Psoas muscle (tissue), 7 donors: ENCODE measurements at regions not wholly inside any gene's neighbourhood (a gene's known extent, or its start where the extent isn't known, plus 50 kb on each side); places are given as distances from the start of the nearest gene placed in this dataset.

ENCODE experiments used
- ATAC-seq, 4 donors: fragments of 200-7000 bp; cut with Tn5 transposase; one replicate each; pipeline ENCODE4 v1.9.1; 2020; ENCODE audit warnings: moderate library complexity in 3 of 4, mild to moderate bottlenecking in 2 of 4
- DNase-seq, 2 donors: peaks; one replicate each; pipeline ENCODE4 v3.0.0-alpha.2; 2020
- H3K27ac ChIP-seq: fragments of 200-600 bp; one replicate; pipeline ENCODE4 v1.8.0; 2022
- H3K27me3 ChIP-seq, 3 donors: fragments of 200-600 bp in 1 of 3; one replicate each; pipeline versions ENCODE4 v1.6.1 to v1.8.0; 2013 to 2022; ENCODE audit warnings: low read length in 2 of 3, mild to moderate bottlenecking in 2 of 3, moderate library complexity in 1 of 3; ENCODE audit not compliant: insufficient read depth in 3 of 3
- H3K36me3 ChIP-seq, 2 donors: fragments of 200-600 bp in 1 of 2; one replicate each; pipeline versions ENCODE4 v1.6.1 to v1.8.0; 2013 to 2022; ENCODE audit warnings: low read depth in 1 of 2, mild to moderate bottlenecking in 1 of 2, moderate library complexity in 1 of 2; ENCODE audit not compliant: insufficient read depth in 1 of 2
- H3K4me1 ChIP-seq: fragments of 200-600 bp; one replicate; pipeline ENCODE4 v1.8.0; 2022
- H3K4me3 ChIP-seq: fragments of 200-600 bp; one replicate; pipeline ENCODE4 v1.8.0; 2022; ENCODE audit warnings: mild to moderate bottlenecking
- H3K9me3 ChIP-seq: fragments of 200-600 bp; one replicate; pipeline ENCODE4 v1.8.0; 2022
- WGBS, 3 donors: extraction: QIAGEN DNeasy Blood & Tissue Kit; methylation state at CpG; one replicate each; pipeline versions ENCODE4 v1.1.6 to v1.1.7; 2013; 5-methylcytosine and 5-hydroxymethylcytosine counted together
- intact Hi-C, 2 donors: fragments of 100-400 bp; cut with DNase I; formaldehyde crosslinking; loops; one replicate each; pipeline versions ENCODE4 v1.11.0 to v1.14.2; 2022
- TF ChIP-seq, protein P1 (sequence below): fragments of 200-600 bp; IDR thresholded peaks from one replicate; pipeline ENCODE4 v1.8.0; 2022; ENCODE audit warnings: antibody characterized with exemption
- donor health status: healthy with polysubstance abuse.
- donor health status: DM: no; HTN: no; CAD: no; lungs with moderate emphysema.
- donor health status: Bipolar disorder and iron deficiency.
- donor health status: healthy.
- donor health status: DM: yes; HTN: yes; CAD: no.
- donor health status: DM: no; HTN: no; CAD: no.
- donor health status: DM: yes; HTN: yes; CAD: no.

DNA sequence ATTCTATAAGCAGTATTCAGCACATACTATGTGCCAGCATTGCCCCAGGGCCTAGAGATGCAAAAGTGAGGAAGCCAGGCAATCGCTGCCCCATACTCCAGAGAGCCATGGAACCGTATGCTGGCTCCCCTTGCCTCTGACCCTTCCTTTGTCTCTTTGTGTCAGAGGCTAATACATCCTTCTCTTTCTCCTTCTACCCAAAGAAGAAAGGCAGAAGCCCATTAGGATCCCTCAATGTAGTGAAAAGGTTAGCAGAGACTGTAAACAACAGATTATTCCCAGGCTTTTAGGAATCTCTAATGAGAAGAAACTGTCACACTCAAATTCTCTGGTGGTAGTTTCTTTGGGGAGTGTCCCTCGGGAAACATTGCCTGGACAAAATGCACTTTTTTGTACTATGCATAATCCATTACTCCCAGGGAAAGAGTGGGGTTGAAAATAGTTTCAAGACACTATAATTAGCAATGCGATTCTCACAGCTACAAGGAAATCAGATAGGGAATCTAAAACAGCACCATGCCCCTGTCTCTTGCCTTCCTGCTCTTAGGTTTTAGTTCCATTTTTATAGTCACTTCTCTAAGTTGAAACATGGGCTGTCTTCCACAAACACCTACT is 325.2 kb upstream of the CNR1 start:
- H3K4me1 ChIP-seq: no peaks in the 10 kb centered on the region
- no peak for ATAC-seq
- no peaks in the 10 kb centered on the region for H3K36me3 ChIP-seq
- TF ChIP-seq, protein P1, sequence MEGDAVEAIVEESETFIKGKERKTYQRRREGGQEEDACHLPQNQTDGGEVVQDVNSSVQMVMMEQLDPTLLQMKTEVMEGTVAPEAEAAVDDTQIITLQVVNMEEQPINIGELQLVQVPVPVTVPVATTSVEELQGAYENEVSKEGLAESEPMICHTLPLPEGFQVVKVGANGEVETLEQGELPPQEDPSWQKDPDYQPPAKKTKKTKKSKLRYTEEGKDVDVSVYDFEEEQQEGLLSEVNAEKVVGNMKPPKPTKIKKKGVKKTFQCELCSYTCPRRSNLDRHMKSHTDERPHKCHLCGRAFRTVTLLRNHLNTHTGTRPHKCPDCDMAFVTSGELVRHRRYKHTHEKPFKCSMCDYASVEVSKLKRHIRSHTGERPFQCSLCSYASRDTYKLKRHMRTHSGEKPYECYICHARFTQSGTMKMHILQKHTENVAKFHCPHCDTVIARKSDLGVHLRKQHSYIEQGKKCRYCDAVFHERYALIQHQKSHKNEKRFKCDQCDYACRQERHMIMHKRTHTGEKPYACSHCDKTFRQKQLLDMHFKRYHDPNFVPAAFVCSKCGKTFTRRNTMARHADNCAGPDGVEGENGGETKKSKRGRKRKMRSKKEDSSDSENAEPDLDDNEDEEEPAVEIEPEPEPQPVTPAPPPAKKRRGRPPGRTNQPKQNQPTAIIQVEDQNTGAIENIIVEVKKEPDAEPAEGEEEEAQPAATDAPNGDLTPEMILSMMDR: no peak
- intact Hi-C loops: loop anchor here in 1 of 2 donors (5.0 kb wide), 1 partner anchor 564 kb away; no protein-coding TSS in a partner anchor
- 57 to 71% (median 59%) methylated on average over 4 of the region's 4 CpGs for WGBS, 3 donors
- H3K4me3 ChIP-seq: no peak overlapping the region
- H3K9me3 ChIP-seq: peaks cover 2% of the 10 kb centered on the region
- no peaks in the 10 kb centered on the region for H3K27me3 ChIP-seq
- no peak overlapping the region for H3K27ac ChIP-seq
- no peak for DNase-seq

DNA sequence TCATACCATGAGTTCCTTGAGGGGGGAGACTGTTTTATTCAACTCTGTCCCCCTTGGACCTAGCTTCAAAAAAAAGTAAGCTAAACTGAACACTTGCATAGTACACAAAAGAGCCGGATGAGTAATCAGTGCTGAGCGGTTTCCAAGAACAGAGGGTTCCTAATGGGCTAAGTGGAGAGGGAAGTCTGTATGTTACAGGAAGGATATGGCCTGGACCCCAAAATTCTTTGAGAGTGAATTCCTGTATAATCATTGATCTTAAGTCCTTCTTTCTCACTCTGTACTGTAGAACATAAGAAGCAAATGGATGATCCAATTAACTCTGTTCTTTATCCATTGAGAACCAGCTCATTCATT is 324.7 kb upstream of the CNR1 start:
- H3K4me3 ChIP-seq: no peak overlapping the region
- no peaks in the 10 kb centered on the region for H3K4me1 ChIP-seq
- H3K27ac ChIP-seq: no peak overlapping the region
- ATAC-seq: no peak
- H3K27me3 ChIP-seq: no peaks in the 10 kb centered on the region
- DNase-seq: no peak
- 49 to 74% (median 64%) methylated on average over 2 of the region's 2 CpGs for WGBS, 3 donors
- H3K9me3 ChIP-seq: peaks cover 2% of the 10 kb centered on the region
- H3K36me3 ChIP-seq: no peaks in the 10 kb centered on the region
- intact Hi-C loops: loop anchor here in 1 of 2 donors (5.0 kb wide), 1 partner anchor 564 kb away; no protein-coding TSS in a partner anchor
- TF ChIP-seq, protein P1: no peak

DNA sequence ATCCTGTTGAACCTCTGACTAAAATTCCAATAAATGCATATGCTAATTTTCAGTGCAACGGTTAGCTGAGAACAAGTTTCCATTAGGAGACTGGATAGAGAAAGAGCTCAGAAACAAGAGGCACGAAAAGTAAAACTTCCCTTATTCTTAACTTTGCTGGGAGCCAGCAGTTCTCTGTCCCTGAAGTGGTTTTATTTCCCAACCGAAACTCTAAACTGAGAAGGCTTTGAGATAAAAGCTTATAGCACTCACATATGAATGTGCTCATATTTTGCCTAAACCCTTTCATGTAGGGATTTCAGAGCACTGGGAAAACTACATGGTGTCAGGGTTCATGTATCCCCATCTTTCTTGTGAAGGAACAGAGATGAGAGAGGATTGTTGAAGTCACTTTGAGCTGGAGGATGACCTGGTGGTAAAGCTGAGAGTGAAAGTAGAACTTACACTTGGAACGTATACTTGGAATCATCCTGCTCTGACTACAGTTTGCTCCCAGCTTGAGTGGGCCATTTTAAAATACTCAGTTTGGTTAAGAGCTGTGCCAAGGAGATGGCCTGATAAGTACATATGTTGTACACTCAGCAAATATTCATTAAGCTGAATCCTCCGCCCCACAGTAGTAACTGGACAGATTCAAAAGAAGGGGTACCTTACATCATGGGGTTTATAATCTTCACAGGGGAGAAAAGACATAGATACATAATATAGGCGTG is 324.2 kb upstream of the CNR1 start:
- Histone ChIP-seq H3K27ac (no peak overlapping the region), H3K4me3 (no peak overlapping the region), H3K4me1 (no peaks in the 10 kb centered on the region), H3K9me3 (peaks cover 2% of the 10 kb centered on the region), H3K36me3 (no peaks in the 10 kb centered on the region), H3K27me3 (no peaks in the 10 kb centered on the region)
- TF ChIP-seq, protein P1: no peak
- DNase-seq (no peak), ATAC-seq (no peak)
- WGBS, 3 donors: 66 to 78% (median 73%) methylated on average over 6 of the region's 6 CpGs
- intact Hi-C loops: loop anchor here in 1 of 2 donors (5.0 kb wide), 1 partner anchor 563 kb away; no protein-coding TSS in a partner anchor

DNA sequence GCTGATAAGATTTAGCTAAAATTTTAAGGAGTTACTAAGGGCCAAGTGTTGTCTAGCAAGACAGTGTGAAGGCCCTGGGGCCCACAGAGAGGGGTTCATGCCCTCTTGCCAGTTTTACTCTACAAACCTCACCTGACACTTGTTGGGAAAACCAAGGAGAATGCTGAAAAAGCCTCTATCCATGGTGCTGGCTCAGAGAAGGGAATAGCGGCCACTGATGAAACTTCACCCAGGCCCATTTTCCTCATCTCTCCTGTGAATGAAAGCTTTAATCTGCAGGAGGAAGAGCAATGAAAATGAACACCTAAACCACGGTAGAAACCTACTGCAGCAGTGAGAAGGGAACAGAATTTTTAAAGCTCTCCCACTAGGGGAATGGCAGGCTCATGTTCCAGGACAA is 317.3 kb upstream of the CNR1 start:
- Histone ChIP-seq H3K27me3 (no peaks in the 10 kb centered on the region), H3K36me3 (no peaks in the 10 kb centered on the region), H3K9me3 (peaks cover 2% of the 10 kb centered on the region), H3K4me1 (no peaks in the 10 kb centered on the region), H3K27ac (no peak overlapping the region), H3K4me3 (no peak overlapping the region)
- intact Hi-C loops: no loop called here
- no peak for DNase-seq
- WGBS, 3 donors: 66 to 70% (median 68%) methylated on average over 2 of the region's 2 CpGs
- ATAC-seq: no peak
- TF ChIP-seq, protein P1: no peak
